Mesothelial cell of epicardium (in vitro differentiated cells): ENCODE measurements at regions not wholly inside any gene's neighbourhood (a gene's known extent, or its start where the extent isn't known, plus 50 kb on each side); places are given as distances from the start of the nearest gene placed in this dataset.

Experiments
- DNase-seq, 2 experiments: peaks; one replicate each; pipeline ENCODE4 v3.0.0; 2021; ENCODE audit warnings: low spot score in 2 of 2; ENCODE audit not compliant: unreplicated experiment in 2 of 2
- H3K27ac Mint-ChIP-seq: 2 replicates; pipeline ENCODE4 v1.8.0; 2021; ENCODE audit warnings: mixed read lengths
- H3K27me3 Mint-ChIP-seq: 2 replicates; pipeline ENCODE4 v1.8.0; 2021; ENCODE audit warnings: low read depth, mixed read lengths
- H3K36me3 Mint-ChIP-seq: 2 replicates; pipeline ENCODE4 v1.8.0; 2021; ENCODE audit warnings: mixed read lengths
- H3K4me1 Mint-ChIP-seq: 2 replicates; pipeline ENCODE4 v1.8.0; 2021; ENCODE audit warnings: mixed read lengths
- H3K4me3 Mint-ChIP-seq: 2 replicates; pipeline ENCODE4 v1.8.0; 2021; ENCODE audit warnings: mild to moderate bottlenecking, moderate library complexity, mixed read lengths
- H3K9me3 Mint-ChIP-seq: 2 replicates; pipeline ENCODE4 v1.8.0; 2021; ENCODE audit warnings: mixed read lengths
- CTCF ChIP-seq: fragments of 200-600 bp; sonication (generic); IDR thresholded peaks from one replicate; pipeline ENCODE4 v1.5.0; 2021; ENCODE audit warnings: antibody characterized with exemption; ENCODE audit not compliant: unreplicated experiment

GRCh38 chr20:16209951-16210361, 363.3 kb downstream of the KIF16B start:
- Mint-ChIP-seq H3K27ac (no peak overlapping the region), H3K4me3 (no peak overlapping the region), H3K36me3 (no peaks in the 10 kb centered on the region), H3K27me3 (peaks cover 15% of the 10 kb centered on the region), H3K4me1 (no peaks in the 10 kb centered on the region), H3K9me3 (no peaks in the 10 kb centered on the region)
- TF ChIP-seq CTCF: no peak
- DNase-seq: no peak

- Mint-ChIP-seq H3K9me3 (no peaks in the 10 kb centered on the region), H3K4me3 (no peak overlapping the region), H3K27me3 (peaks cover 15% of the 10 kb centered on the region), H3K4me1 (no peaks in the 10 kb centered on the region), H3K36me3 (no peaks in the 10 kb centered on the region), H3K27ac (no peak overlapping the region)
- DNase-seq: no peak
- TF ChIP-seq CTCF: no peak
These were observed 363.9 kb downstream of the KIF16B start for GRCh38 chr20:16209357-16209756.

GRCh38 chr20:16208443-16208842, 364.8 kb downstream of the KIF16B start:
- no peak for TF ChIP-seq CTCF
- Mint-ChIP-seq H3K36me3 (no peaks in the 10 kb centered on the region), H3K9me3 (no peaks in the 10 kb centered on the region), H3K4me3 (no peak overlapping the region), H3K27me3 (peaks cover 15% of the 10 kb centered on the region), H3K27ac (no peak overlapping the region), H3K4me1 (no peaks in the 10 kb centered on the region)
- DNase-seq: no peak

GRCh38 chr20:16206817-16207216, 366.4 kb downstream of the KIF16B start:
- no peak for TF ChIP-seq CTCF
- Mint-ChIP-seq H3K36me3 (no peaks in the 10 kb centered on the region), H3K4me3 (no peak overlapping the region), H3K27ac (no peak overlapping the region), H3K27me3 (peaks cover 14% of the 10 kb centered on the region), H3K4me1 (no peaks in the 10 kb centered on the region), H3K9me3 (no peaks in the 10 kb centered on the region)
- DNase-seq: no peak

GRCh38 chr20:16205507-16205906, 367.7 kb downstream of the KIF16B start:
- Mint-ChIP-seq H3K36me3 (no peaks in the 10 kb centered on the region), H3K27ac (no peak overlapping the region), H3K27me3 (peaks cover 3% of the 10 kb centered on the region), H3K9me3 (no peaks in the 10 kb centered on the region), H3K4me1 (no peaks in the 10 kb centered on the region), H3K4me3 (no peak overlapping the region)
- no peak for DNase-seq
- no peak for TF ChIP-seq CTCF

GRCh38 chr20:16203096-16203495, 370.2 kb downstream of the KIF16B start:
- Mint-ChIP-seq H3K27ac (no peak overlapping the region), H3K4me1 (no peaks in the 10 kb centered on the region), H3K27me3 (peaks cover 3% of the 10 kb centered on the region), H3K9me3 (peaks cover 11% of the 10 kb centered on the region), H3K36me3 (no peaks in the 10 kb centered on the region), H3K4me3 (no peak overlapping the region)
- no peak for TF ChIP-seq CTCF
- DNase-seq: no peak
